IMR-90 (cell line): ENCODE measurements at regions not wholly inside any gene's neighbourhood (a gene's known extent, or its start where the extent isn't known, plus 50 kb on each side); places are given as distances from the start of the nearest gene placed in this dataset.
A peak's percentile ranks its signal among the peaks of the same experiment; 100 is the strongest.

Experiments used
- ATAC-seq: fragments of 200-7000 bp; cut with Tn5 transposase; 2 replicates; pipeline ENCODE4 v1.9.1; 2020; ENCODE audit warnings: low read depth, mild to moderate bottlenecking, moderate library complexity
- BruUV-seq: library from RNA; stranded (reverse); fragments of 400-500 nt; replicated peaks from 2 replicates; lab custom pipeline; 2021; lab: Mats Ljungman, UMichigan
- CTCF ChIA-PET: fragments of 300-600 bp; formaldehyde crosslinking; extraction: SDS; loops from one replicate; lab custom pipeline; 2021; ENCODE audit warnings: antibody characterized with exemption; lab: Yijun Ruan, JAX
- POLR2A ChIA-PET: fragments of 300-600 bp; sonication (Branson Sonifier 250); formaldehyde crosslinking; loops from one replicate; lab custom pipeline; 2022; ENCODE audit warnings: antibody characterized with exemption; ENCODE audit not compliant: unreplicated experiment; lab: Charles Lee
- DNase-seq: peaks from one replicate; pipeline ENCODE4 v3.0.0; 2013
- H2AFZ ChIP-seq: replicated peaks from 2 replicates; pipeline ENCODE3; 2013; ENCODE audit warnings: low read length, mild to moderate bottlenecking; ENCODE audit not compliant: poor library complexity
- H2AK5ac ChIP-seq: 2 replicates; pipeline ENCODE4 v1.6.1; 2013; ENCODE audit warnings: low read depth, low read length, inconsistent platforms
- H2AK9ac ChIP-seq: replicated peaks from 2 replicates; pipeline ENCODE3; 2013; ENCODE audit warnings: mild to moderate bottlenecking, low read depth, low read length, moderate library complexity; ENCODE audit not compliant: poor library complexity
- H2BK120ac ChIP-seq: 2 replicates; pipeline ENCODE4 v1.6.1; 2013; ENCODE audit warnings: low read depth, low read length, inconsistent platforms
- H2BK15ac ChIP-seq: 3 replicates; pipeline ENCODE4 v1.6.1; 2013; ENCODE audit warnings: low read depth, low read length, inconsistent platforms
- H2BK20ac ChIP-seq: 2 replicates; pipeline ENCODE4 v1.6.1; 2013; ENCODE audit warnings: low read depth, mild to moderate bottlenecking, inconsistent platforms, low read length, moderate library complexity
- H2BK5ac ChIP-seq: 2 replicates; pipeline ENCODE4 v1.6.1; 2013; ENCODE audit warnings: mild to moderate bottlenecking, low read depth, low read length, inconsistent platforms; ENCODE audit not compliant: poor library complexity, severe bottlenecking
- H3K14ac ChIP-seq: replicated peaks from 2 replicates; pipeline ENCODE4 v1.6.1; 2013; ENCODE audit warnings: low read depth, low read length, inconsistent platforms
- H3K18ac ChIP-seq: 2 replicates; pipeline ENCODE4 v1.6.1; 2013; ENCODE audit warnings: low read depth, low read length, control low read depth
- H3K23ac ChIP-seq: 2 replicates; pipeline ENCODE4 v1.6.1; 2013; ENCODE audit warnings: low read depth, low read length, inconsistent platforms
- H3K27ac ChIP-seq: 2 replicates; pipeline ENCODE4 v1.5.1; 2013; ENCODE audit warnings: mild to moderate bottlenecking, control low read depth, low read length; ENCODE audit not compliant: insufficient read depth
- H3K27me3 ChIP-seq: 2 replicates; pipeline ENCODE4 v1.6.1; 2013; ENCODE audit warnings: low read length; ENCODE audit not compliant: control insufficient read depth, insufficient read depth
- H3K36me3 ChIP-seq: 2 replicates; pipeline ENCODE4 v1.6.1; 2013; ENCODE audit warnings: low read length, mixed read lengths; ENCODE audit not compliant: control insufficient read depth, insufficient read depth
- H3K4ac ChIP-seq: 2 replicates; pipeline ENCODE4 v1.6.1; 2013; ENCODE audit warnings: low read depth, low read length, inconsistent platforms
- H3K4me1 ChIP-seq: 2 replicates; pipeline ENCODE4 v1.6.1; 2013; ENCODE audit warnings: low read length, mixed read lengths; ENCODE audit not compliant: control insufficient read depth, insufficient read depth
- H3K4me2 ChIP-seq: 2 replicates; pipeline ENCODE4 v1.6.1; 2013; ENCODE audit warnings: low read depth, mild to moderate bottlenecking, control low read depth, low read length, moderate library complexity
- H3K4me3 ChIP-seq: 2 replicates; pipeline ENCODE4 v1.5.1; 2013; ENCODE audit warnings: low read depth, mild to moderate bottlenecking, control low read depth, low read length, moderate library complexity; ENCODE audit not compliant: insufficient read depth
- H3K56ac ChIP-seq: 2 replicates; pipeline ENCODE4 v1.6.1; 2013; ENCODE audit warnings: low read length, inconsistent platforms; ENCODE audit not compliant: insufficient read depth; ENCODE audit errors: extremely low read depth
- H3K79me1 ChIP-seq, 2 experiments: 2 replicates each; pipeline ENCODE4 v1.6.1; 2013; ENCODE audit warnings: low read length in 2 of 2, inconsistent platforms in 1 of 2, low read depth in 1 of 2
- H3K9ac ChIP-seq: 2 replicates; pipeline ENCODE4 v1.6.1; 2013; ENCODE audit warnings: low read depth, low read length, control low read depth
- H3K9me1 ChIP-seq: 2 replicates; pipeline ENCODE4 v1.6.1; 2013; ENCODE audit warnings: low read length, inconsistent platforms; ENCODE audit not compliant: insufficient read depth
- H3K9me3 ChIP-seq: 2 replicates; pipeline ENCODE4 v1.6.1; 2013; ENCODE audit warnings: low read length; ENCODE audit not compliant: control insufficient read depth, insufficient read depth
- H4K20me1 ChIP-seq: 2 replicates; pipeline ENCODE4 v1.6.1; 2013; ENCODE audit warnings: low read length, inconsistent platforms; ENCODE audit not compliant: insufficient read depth
- H4K5ac ChIP-seq: 2 replicates; pipeline ENCODE4 v1.6.1; 2013; ENCODE audit warnings: mild to moderate bottlenecking, low read depth, low read length, control low read depth
- H4K8ac ChIP-seq, 2 experiments: 2 replicates each; pipeline ENCODE4 v1.6.1; 2013; ENCODE audit warnings: low read depth in 2 of 2, low read length in 2 of 2, control low read depth in 1 of 2, inconsistent platforms in 1 of 2
- H4K91ac ChIP-seq: 2 replicates; pipeline ENCODE4 v1.6.1; 2013; ENCODE audit warnings: low read depth, low read length, inconsistent platforms; ENCODE audit not compliant: insufficient read depth
- BHLHE40 ChIP-seq: fragments of 150-350 bp; IDR thresholded peaks from 2 replicates; pipeline ENCODE4 v1.6.1; 2016; ENCODE audit warnings: mild to moderate bottlenecking, low read depth, low read length
- FOS ChIP-seq: fragments of 150-350 bp; IDR thresholded peaks from 2 replicates; pipeline ENCODE4 v1.6.1; 2016; ENCODE audit warnings: low read depth, low read length
- MAFK ChIP-seq: IDR thresholded peaks from 2 replicates; pipeline ENCODE4 v1.6.1; 2012; ENCODE audit warnings: low read depth, low read length, improper control_type of control experiment
- MAZ ChIP-seq: IDR thresholded peaks from 2 replicates; pipeline ENCODE4 v1.6.1; 2012; ENCODE audit warnings: low read depth, mild to moderate bottlenecking, low read length, improper control_type of control experiment, moderate library complexity, borderline replicate concordance
- MXI1 ChIP-seq: IDR thresholded peaks from 2 replicates; pipeline ENCODE4 v1.6.1; 2012; ENCODE audit warnings: low read depth, mild to moderate bottlenecking, low read length, moderate library complexity, borderline replicate concordance
- RAD21 ChIP-seq: IDR thresholded peaks from 2 replicates; pipeline ENCODE4 v1.6.1; 2012; ENCODE audit warnings: low read length, improper control_type of control experiment
- RCOR1 ChIP-seq: IDR thresholded peaks from 2 replicates; pipeline ENCODE4 v1.6.1; 2012; ENCODE audit warnings: mild to moderate bottlenecking, low read length, improper control_type of control experiment; ENCODE audit not compliant: insufficient replicate concordance
- RFX5 ChIP-seq: IDR thresholded peaks from 2 replicates; pipeline ENCODE4 v1.8.0; 2012; ENCODE audit warnings: low read depth, mild to moderate bottlenecking, low read length, moderate library complexity
- SMC3 ChIP-seq: fragments of 150-350 bp; IDR thresholded peaks from 2 replicates; pipeline ENCODE4 v1.6.1; 2016; ENCODE audit warnings: low read depth, mild to moderate bottlenecking, antibody characterized with exemption, low read length, moderate library complexity
- WGBS, 2 experiments: methylation state at CpG; one replicate each; pipeline versions ENCODE4 v1.1.5 to v1.1.7; 2013; ENCODE audit warnings: missing lambda C conversion rate in 2 of 2; ENCODE audit not compliant: insufficient read length in 1 of 2; ENCODE audit errors: extremely low coverage in 2 of 2; 5-methylcytosine and 5-hydroxymethylcytosine counted together
- dilution Hi-C: fragments of 300-500 bp; cut with HindIII; formaldehyde crosslinking; loops from one replicate; pipeline ENCODE4 v1.14.3; 2018; ENCODE audit warnings: low sequenced_read_pairs; ENCODE audit not compliant: unreplicated experiment
- in situ Hi-C: fragments of 300-500 bp; cut with MboI; formaldehyde crosslinking; loops from 3 replicates; pipeline ENCODE4 v1.14.3; 2019; ENCODE audit warnings: low sequenced_read_pairs, inconsistent platforms, mixed read lengths
- intact Hi-C: fragments of 100-400 bp; cut with micrococcal nuclease; formaldehyde crosslinking; loops from 2 replicates; pipeline ENCODE4 v1.10.0; 2022
- TF ChIP-seq, protein P1 (sequence below): conservative IDR thresholded peaks from 2 replicates; pipeline ENCODE4 v1.5.1; 2012; ENCODE audit warnings: mild to moderate bottlenecking, low read depth, low read length, improper control_type of control experiment

DNA sequence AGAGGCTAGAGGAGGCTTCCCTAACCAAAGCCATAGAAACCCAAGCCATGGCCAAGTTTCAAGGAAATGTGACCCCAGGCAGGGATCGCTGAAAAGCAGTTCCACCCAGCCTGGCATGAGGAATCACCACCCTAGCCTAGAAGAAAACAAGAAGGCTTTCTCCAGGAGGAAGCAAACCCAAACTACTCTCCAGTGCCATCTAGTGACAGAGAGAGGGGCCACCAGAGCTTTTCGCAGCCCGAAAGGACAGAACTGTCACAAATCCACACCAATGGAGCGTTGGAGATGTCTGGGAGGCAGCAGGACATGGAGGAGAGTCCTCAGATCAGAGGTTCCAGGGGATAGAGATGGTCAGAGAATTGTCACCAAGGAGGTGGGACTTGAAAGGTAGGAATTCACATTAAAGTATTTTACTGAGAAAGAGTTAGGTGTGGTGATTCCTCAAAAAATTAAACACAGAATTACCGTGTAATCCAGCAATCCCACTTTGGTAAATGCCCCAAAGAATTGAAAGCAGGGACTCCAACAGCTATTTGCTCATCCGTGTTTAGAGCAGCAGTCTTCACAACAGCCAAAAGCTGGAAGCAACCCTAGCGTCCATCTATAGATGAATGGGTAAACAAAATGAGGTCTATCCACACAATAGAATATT is 67.3 kb upstream of the NUP50 start:
- no peak overlapping the region for H3K9ac ChIP-seq
- no peak overlapping the region; the same call in 1 of the 2 replicates for H2BK20ac ChIP-seq
- H2AK9ac ChIP-seq, result peak overlapping the region; percentile 63
- CTCF ChIA-PET, result interaction anchor here (1.2 kb wide), 1 partner anchor 13 kb away, joined by 3 read pairs; no protein-coding TSS in a partner anchor
- H4K91ac ChIP-seq, result no peak overlapping the region
- peak; percentile 58 for DNase-seq
- no peak overlapping the region for H3K4ac ChIP-seq
- ATAC-seq, result peak; percentile 97
- H3K23ac ChIP-seq, result no peak overlapping the region
- no peak overlapping the region for H2BK120ac ChIP-seq
- H3K4me3 ChIP-seq, result no peak overlapping the region
- no peak overlapping the region for H2AK5ac ChIP-seq
- H3K14ac ChIP-seq, result no peak overlapping the region
- intact Hi-C loops, result loop anchor here (1.0 to 5.0 kb wide), 3 partner anchors 121 to 276 kb away; no protein-coding TSS in a partner anchor
- no peak for TF ChIP-seq BHLHE40
- TF ChIP-seq RAD21, result peak; percentile 85
- TF ChIP-seq SMC3, result peak; percentile 91
- no peak for TF ChIP-seq MAZ
- no peak for TF ChIP-seq RCOR1
- TF ChIP-seq RFX5, result no peak
- TF ChIP-seq MAFK, result no peak
- TF ChIP-seq, protein P1, sequence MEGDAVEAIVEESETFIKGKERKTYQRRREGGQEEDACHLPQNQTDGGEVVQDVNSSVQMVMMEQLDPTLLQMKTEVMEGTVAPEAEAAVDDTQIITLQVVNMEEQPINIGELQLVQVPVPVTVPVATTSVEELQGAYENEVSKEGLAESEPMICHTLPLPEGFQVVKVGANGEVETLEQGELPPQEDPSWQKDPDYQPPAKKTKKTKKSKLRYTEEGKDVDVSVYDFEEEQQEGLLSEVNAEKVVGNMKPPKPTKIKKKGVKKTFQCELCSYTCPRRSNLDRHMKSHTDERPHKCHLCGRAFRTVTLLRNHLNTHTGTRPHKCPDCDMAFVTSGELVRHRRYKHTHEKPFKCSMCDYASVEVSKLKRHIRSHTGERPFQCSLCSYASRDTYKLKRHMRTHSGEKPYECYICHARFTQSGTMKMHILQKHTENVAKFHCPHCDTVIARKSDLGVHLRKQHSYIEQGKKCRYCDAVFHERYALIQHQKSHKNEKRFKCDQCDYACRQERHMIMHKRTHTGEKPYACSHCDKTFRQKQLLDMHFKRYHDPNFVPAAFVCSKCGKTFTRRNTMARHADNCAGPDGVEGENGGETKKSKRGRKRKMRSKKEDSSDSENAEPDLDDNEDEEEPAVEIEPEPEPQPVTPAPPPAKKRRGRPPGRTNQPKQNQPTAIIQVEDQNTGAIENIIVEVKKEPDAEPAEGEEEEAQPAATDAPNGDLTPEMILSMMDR, result peak; percentile 91
- no peak for TF ChIP-seq MXI1
- no peak for TF ChIP-seq FOS
- H3K27me3 ChIP-seq, result peaks cover 32% of the 10 kb centered on the region
- H3K4me2 ChIP-seq, result no peak overlapping the region
- POLR2A ChIA-PET, result no interaction called here
- in situ Hi-C loops, result loop anchor here (10.0 kb wide), 2 partner anchors 112 to 272 kb away; no protein-coding TSS in a partner anchor
- H4K20me1 ChIP-seq, result no peaks in the 10 kb centered on the region
- WGBS, 2 experiments, result no CpG with 5 or more reads among the region's 7 CpGs
- no peak overlapping the region for H4K8ac ChIP-seq
- no TSS peak for BruUV-seq
- dilution Hi-C loops, result no loop called here
- H3K36me3 ChIP-seq, result no peaks in the 10 kb centered on the region
- no peak overlapping the region for H2BK15ac ChIP-seq
- H3K9me1 ChIP-seq, result no peaks in the 10 kb centered on the region
- no peak overlapping the region for H2BK5ac ChIP-seq
- H4K5ac ChIP-seq, result no peak overlapping the region
- no peaks in the 10 kb centered on the region for H3K4me1 ChIP-seq
- no peaks in the 10 kb centered on the region for H3K79me1 ChIP-seq
- no peak overlapping the region for H3K27ac ChIP-seq
- H3K56ac ChIP-seq, result no peak overlapping the region
- H3K9me3 ChIP-seq, result peaks cover 6% of the 10 kb centered on the region
- no peak overlapping the region for H2AFZ ChIP-seq
- H3K18ac ChIP-seq, result no peak overlapping the region
